Activated CD4-positive, alpha-beta T cell treated with anti-CD3 and anti-CD28 coated beads for 48 hours (primary cell): ENCODE measurements at regions not wholly inside any gene's neighbourhood (a gene's known extent, or its start where the extent isn't known, plus 50 kb on each side); places are given as distances from the start of the nearest gene placed in this dataset.

Source experiments
- DNase-seq: peaks from one replicate; pipeline ENCODE4 v3.0.0-alpha.2; 2020

GRCh38 chr6:45830441-45831139, 185.1 kb downstream of the CLIC5 start:
- DNase-seq = peak; percentile 75

- DNase-seq = no peak
Measured at GRCh38 chr6:45829873-45830272, 185.8 kb downstream of the CLIC5 start.

- DNase-seq = no peak
Measured at GRCh38 chr6:45827952-45828530, 187.6 kb downstream of the CLIC5 start.

GRCh38 chr6:45822873-45823272, 192.8 kb downstream of the CLIC5 start:
- DNase-seq = no peak

- DNase-seq = peak; percentile 64
Measured at GRCh38 chr6:45822246-45822812, 193.3 kb downstream of the CLIC5 start.

- DNase-seq = no peak
Measured at GRCh38 chr6:45818655-45819054, 197.0 kb downstream of the CLIC5 start.

- no peak for DNase-seq
Measured at GRCh38 chr6:45816674-45817297, 198.9 kb downstream of the CLIC5 start.

- DNase-seq = no peak
Measured at GRCh38 chr6:45815466-45816125, 200.1 kb downstream of the CLIC5 start.

GRCh38 chr6:45814772-45815171, 200.9 kb downstream of the CLIC5 start:
- no peak for DNase-seq

- no peak for DNase-seq
Measured at GRCh38 chr6:45813943-45814342, 201.7 kb downstream of the CLIC5 start.

- DNase-seq = no peak
Measured at GRCh38 chr6:45812922-45813321, 202.7 kb downstream of the CLIC5 start.

- DNase-seq = no peak
Measured at GRCh38 chr6:45808917-45809316, 206.7 kb downstream of the CLIC5 start.

GRCh38 chr6:45808042-45808645, 207.5 kb downstream of the CLIC5 start:
- DNase-seq = no peak

GRCh38 chr6:45807311-45808041, 208.2 kb downstream of the CLIC5 start:
- no peak for DNase-seq

- no peak for DNase-seq
Measured at GRCh38 chr6:45806172-45806571, 209.5 kb downstream of the CLIC5 start.

- DNase-seq = no peak
Measured at GRCh38 chr6:45803071-45803470, 212.6 kb downstream of the CLIC5 start.

- DNase-seq = peak; percentile 79
Measured at GRCh38 chr6:45801471-45802289, 214.0 kb downstream of the CLIC5 start.

- DNase-seq = no peak
Measured at GRCh38 chr6:45800911-45801310, 214.7 kb downstream of the CLIC5 start.

GRCh38 chr6:45795678-45796077, 220.0 kb downstream of the CLIC5 start:
- no peak for DNase-seq

GRCh38 chr6:45794465-45794864, 221.2 kb downstream of the CLIC5 start:
- no peak for DNase-seq
